Activated B cell treated with CpG ODN at 0.5 μM for 24 hours (primary cell): ENCODE measurements at regions not wholly inside any gene's neighbourhood (a gene's known extent, or its start where the extent isn't known, plus 50 kb on each side); places are given as distances from the start of the nearest gene placed in this dataset.

ENCODE experiments used
- ATAC-seq: fragments of 200-7000 bp; cut with Tn5 transposase; one replicate; pipeline ENCODE4 v1.10.0; 2021; ENCODE audit warnings: low read depth, mild to moderate bottlenecking, moderate library complexity
- CTCF ChIA-PET: fragments of 350-600 bp; sonication (Branson Sonifier 250); formaldehyde crosslinking; loops from one replicate; lab custom pipeline; 2021; ENCODE audit warnings: antibody characterized with exemption; lab: Charles Lee
- POLR2A ChIA-PET: fragments of 350-600 bp; sonication (Branson Sonifier 250); formaldehyde crosslinking; loops from one replicate; lab custom pipeline; 2021; ENCODE audit warnings: antibody characterized with exemption; lab: Charles Lee
- DNase-seq: peaks from one replicate; pipeline ENCODE4 v3.0.0; 2022
- H3K27ac Mint-ChIP-seq: one replicate; pipeline ENCODE4 v1.8.0; 2020; ENCODE audit warnings: mixed read lengths
- H3K27me3 Mint-ChIP-seq: one replicate; pipeline ENCODE4 v1.8.0; 2021; ENCODE audit warnings: mixed read lengths
- H3K36me3 Mint-ChIP-seq: one replicate; pipeline ENCODE4 v1.8.0; 2021; ENCODE audit warnings: low read depth, mixed read lengths
- H3K4me1 Mint-ChIP-seq: one replicate; pipeline ENCODE4 v1.8.0; 2021; ENCODE audit warnings: mixed read lengths
- H3K4me3 Mint-ChIP-seq: one replicate; pipeline ENCODE4 v1.8.0; 2020; ENCODE audit warnings: mild to moderate bottlenecking, mixed read lengths
- H3K9me3 Mint-ChIP-seq: one replicate; pipeline ENCODE4 v1.8.0; 2020; ENCODE audit warnings: mixed read lengths
- CTCF ChIP-seq: fragments of 200-600 bp; IDR thresholded peaks from one replicate; pipeline ENCODE4 v1.8.0; 2022; ENCODE audit warnings: antibody characterized with exemption, mild to moderate bottlenecking
- intact Hi-C: fragments of 100-400 bp; cut with micrococcal nuclease; formaldehyde crosslinking; loops from one replicate; pipeline ENCODE4 v1.15.1; 2024

GRCh38 chr3:194007592-194008337 is 128.2 kb upstream of the HES1 start:
- Mint-ChIP-seq H3K36me3 (no peaks in the 10 kb centered on the region), H3K4me3 (no peak overlapping the region), H3K4me1 (peaks cover 30% of the 10 kb centered on the region), H3K27me3 (no peaks in the 10 kb centered on the region), H3K9me3 (no peaks in the 10 kb centered on the region), H3K27ac (no peak overlapping the region)
- ATAC-seq: no peak
- intact Hi-C loops: no loop called here
- ChIA-PET CTCF (no interaction called here), POLR2A (no interaction called here)
- no peak for TF ChIP-seq CTCF
- no peak for DNase-seq

- H3K36me3 Mint-ChIP-seq: no peaks in the 10 kb centered on the region
- no peak for DNase-seq
- H3K9me3 Mint-ChIP-seq: no peaks in the 10 kb centered on the region
- CTCF ChIA-PET: no interaction called here
- intact Hi-C loops: no loop called here
- H3K4me3 Mint-ChIP-seq: no peak overlapping the region
- POLR2A ChIA-PET: interaction anchor here (0.5 to 1.2 kb wide), 2 partner anchors 33 to 94 kb away, joined by 3 read pairs; no protein-coding TSS in a partner anchor
- no peak for TF ChIP-seq CTCF
- no peak for ATAC-seq
- no peak overlapping the region for H3K27ac Mint-ChIP-seq
- no peaks in the 10 kb centered on the region for H3K27me3 Mint-ChIP-seq
- H3K4me1 Mint-ChIP-seq: peaks cover 20% of the 10 kb centered on the region
Measured at GRCh38 chr3:194009019-194009418, 126.9 kb upstream of the HES1 start.

- Mint-ChIP-seq H3K9me3 (no peaks in the 10 kb centered on the region), H3K27me3 (no peaks in the 10 kb centered on the region), H3K36me3 (no peaks in the 10 kb centered on the region), H3K4me3 (no peak overlapping the region), H3K4me1 (peaks cover 11% of the 10 kb centered on the region), H3K27ac (no peak overlapping the region)
- no peak for TF ChIP-seq CTCF
- CTCF ChIA-PET: interaction anchor here (1.6 kb wide), 1 partner anchor 40 kb away, joined by 3 read pairs; no protein-coding TSS in a partner anchor
- ATAC-seq (no peak), DNase-seq (no peak)
- POLR2A ChIA-PET: interaction anchor here (1.2 kb wide), 1 partner anchor 34 kb away, joined by 3 read pairs; no protein-coding TSS in a partner anchor
- intact Hi-C loops: no loop called here
Measured at GRCh38 chr3:194009892-194010533, 125.9 kb upstream of the HES1 start.

GRCh38 chr3:194011807-194012206 is 124.1 kb upstream of the HES1 start:
- DNase-seq (no peak), ATAC-seq (no peak)
- TF ChIP-seq CTCF: no peak
- H3K9me3 Mint-ChIP-seq: no peaks in the 10 kb centered on the region
- no peak overlapping the region for H3K27ac Mint-ChIP-seq
- intact Hi-C loops: no loop called here
- H3K4me3 Mint-ChIP-seq: no peak overlapping the region
- ChIA-PET CTCF (no interaction called here), POLR2A (interaction anchor here (0.8 kb wide), 1 partner anchor 59 kb away, joined by 3 read pairs; no protein-coding TSS in a partner anchor)
- no peaks in the 10 kb centered on the region for H3K4me1 Mint-ChIP-seq
- H3K36me3 Mint-ChIP-seq: no peaks in the 10 kb centered on the region
- no peaks in the 10 kb centered on the region for H3K27me3 Mint-ChIP-seq

GRCh38 chr3:194013928-194014327 is 122.0 kb upstream of the HES1 start:
- intact Hi-C loops: no loop called here
- Mint-ChIP-seq H3K4me1 (no peaks in the 10 kb centered on the region), H3K27ac (no peak overlapping the region), H3K36me3 (no peaks in the 10 kb centered on the region), H3K9me3 (peaks cover 3% of the 10 kb centered on the region), H3K27me3 (no peaks in the 10 kb centered on the region), H3K4me3 (no peak overlapping the region)
- no peak for TF ChIP-seq CTCF
- ChIA-PET POLR2A (interaction anchor here (0.6 to 0.9 kb wide), 2 partner anchors 41 to 107 kb away, joined by 3 to 4 read pairs; no protein-coding TSS in a partner anchor), CTCF (no interaction called here)
- DNase-seq (no peak), ATAC-seq (no peak)
